Stomach (tissue), 4 donors: ENCODE measurements at regions not wholly inside any gene's neighbourhood (a gene's known extent, or its start where the extent isn't known, plus 50 kb on each side); places are given as distances from the start of the nearest gene placed in this dataset.

ENCODE experiments used
- CTCF ChIP-seq, 7 experiments: fragments of 450-650 bp in 4 of 7; fragments of 200-600 bp in 3 of 7; sonication (generic) in 3 of 7; IDR thresholded peaks; one replicate each; pipeline ENCODE4 v1.5.1; 2016 to 2019; ENCODE audit warnings: antibody characterized with exemption in 7 of 7, control low read depth in 2 of 7, mild to moderate bottlenecking in 1 of 7
- POLR2AphosphoS5 ChIP-seq, 3 donors: sonication (generic); formaldehyde crosslinking; IDR thresholded peaks; one replicate each; pipeline ENCODE4 v1.6.1; 2016; ENCODE audit warnings: antibody characterized with exemption in 3 of 3

- TF ChIP-seq POLR2AphosphoS5 (IDR thresholded peaks at IDR 0.05) (no peak), CTCF (IDR thresholded peaks at IDR 0.05) (no peak)
Measured at GRCh38 chr2:153235516-153235915, 243.0 kb downstream of the RPRM start.
